ENCODE measurements at regions not wholly inside any gene's neighbourhood (a gene's known extent, or its start where the extent isn't known, plus 50 kb on each side); places are given as distances from the start of the nearest gene placed in this dataset.

GRCh38 chr16:86063760-86064405, 164.9 kb downstream of the IRF8 start:
- no peak for DNase-seq

- no peak for DNase-seq
Observed at GRCh38 chr16:86064431-86065250, 165.7 kb downstream of the IRF8 start.

- no peak for DNase-seq
Observed at GRCh38 chr16:86065711-86066110, 166.7 kb downstream of the IRF8 start.

- no peak for DNase-seq
Observed at GRCh38 chr16:86066811-86067210, 167.8 kb downstream of the IRF8 start.

GRCh38 chr16:86067516-86067915, 168.6 kb downstream of the IRF8 start:
- no peak for DNase-seq

- DNase-seq, result no peak
Observed at GRCh38 chr16:86067936-86068335, 169.0 kb downstream of the IRF8 start.

GRCh38 chr16:86068722-86069121, 169.8 kb downstream of the IRF8 start:
- DNase-seq, result no peak

GRCh38 chr16:86069736-86070298, 170.9 kb downstream of the IRF8 start:
- DNase-seq, result no peak

GRCh38 chr16:86070484-86070883, 171.5 kb downstream of the IRF8 start:
- no peak for DNase-seq

GRCh38 chr16:86070971-86071370, 172.0 kb downstream of the IRF8 start:
- DNase-seq, result no peak

- no peak for DNase-seq
Observed at GRCh38 chr16:86071611-86072240, 172.8 kb downstream of the IRF8 start.

GRCh38 chr16:86072328-86073102, 173.6 kb downstream of the IRF8 start:
- peak; percentile 68 for DNase-seq

- peak; percentile 25 for DNase-seq
Observed at GRCh38 chr16:86073103-86073625, 174.2 kb downstream of the IRF8 start.

- DNase-seq, result peak; percentile 34
Observed at GRCh38 chr16:86073763-86074493, 175.0 kb downstream of the IRF8 start.

- peak; percentile 21 for DNase-seq
Observed at GRCh38 chr16:86074651-86075487, 175.9 kb downstream of the IRF8 start.

GRCh38 chr16:86075488-86075785, 176.5 kb downstream of the IRF8 start:
- DNase-seq, result peak; percentile 15

GRCh38 chr16:86075839-86076440, 177.0 kb downstream of the IRF8 start:
- peak; percentile 10 for DNase-seq

- peak; percentile 15 for DNase-seq
Observed at GRCh38 chr16:86076606-86077005, 177.6 kb downstream of the IRF8 start.

GRCh38 chr16:86077243-86077940, 178.4 kb downstream of the IRF8 start:
- DNase-seq, result peak; percentile 2

- DNase-seq, result peak; percentile 2
Observed at GRCh38 chr16:86078121-86078600, 179.2 kb downstream of the IRF8 start.

All from left hindlimb (tissue), 1 donor.